Right ventricle myocardium superior (tissue), 1 donor: ENCODE measurements at regions not wholly inside any gene's neighbourhood (a gene's known extent, or its start where the extent isn't known, plus 50 kb on each side); places are given as distances from the start of the nearest gene placed in this dataset.

Experiments used
- ATAC-seq: fragments of 200-7000 bp; cut with Tn5 transposase; one replicate; pipeline ENCODE4 v1.9.1; 2020; ENCODE audit warnings: mild to moderate bottlenecking; ENCODE audit not compliant: poor library complexity
- DNase-seq: peaks from one replicate; pipeline ENCODE4 v3.0.0-alpha.2; 2020
- intact Hi-C: fragments of 100-400 bp; cut with DNase I; formaldehyde crosslinking; loops from one replicate; pipeline ENCODE4 v1.11.2; 2022
- donor health status: DM: no; HTN: yes; CAD: no; lungs with severe emphysema.

GRCh38 chr17:79525793-79526677 is 84.8 kb downstream of the RBFOX3 start:
- ATAC-seq (no peak), DNase-seq (no peak)
- intact Hi-C loops = no loop called here

GRCh38 chr17:79524213-79525187 is 86.4 kb downstream of the RBFOX3 start:
- ATAC-seq (no peak), DNase-seq (no peak)
- intact Hi-C loops = no loop called here

- ATAC-seq (no peak), DNase-seq (no peak)
- intact Hi-C loops = no loop called here
Observed at GRCh38 chr17:79522414-79522813, 88.4 kb downstream of the RBFOX3 start.

GRCh38 chr17:79521225-79521624 is 89.6 kb downstream of the RBFOX3 start:
- ATAC-seq (no peak), DNase-seq (no peak)
- intact Hi-C loops = no loop called here

- DNase-seq (no peak), ATAC-seq (no peak)
- intact Hi-C loops = no loop called here
Observed at GRCh38 chr17:79520167-79521165, 90.4 kb downstream of the RBFOX3 start.

DNA sequence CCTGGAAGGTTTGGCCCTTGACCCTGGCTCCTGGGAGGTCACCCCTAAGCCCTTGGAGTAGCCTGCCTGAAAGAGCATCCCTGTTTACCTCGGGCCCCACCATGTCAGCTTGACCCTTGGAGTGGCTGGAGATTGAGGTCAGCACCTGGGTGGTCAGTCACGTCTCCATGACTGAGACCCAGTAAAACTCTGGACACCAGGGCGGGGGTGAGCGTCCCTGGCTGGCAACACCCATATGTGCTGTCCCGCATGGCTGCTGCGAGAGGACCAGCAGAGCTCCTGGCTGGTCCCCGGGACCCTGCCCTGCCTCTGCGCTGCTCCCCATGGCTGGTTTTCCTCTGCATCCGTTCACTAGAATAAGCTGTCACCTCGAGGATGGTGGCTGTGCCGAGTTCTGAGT is 91.2 kb downstream of the RBFOX3 start:
- ATAC-seq (no peak), DNase-seq (no peak)
- intact Hi-C loops = no loop called here

DNA sequence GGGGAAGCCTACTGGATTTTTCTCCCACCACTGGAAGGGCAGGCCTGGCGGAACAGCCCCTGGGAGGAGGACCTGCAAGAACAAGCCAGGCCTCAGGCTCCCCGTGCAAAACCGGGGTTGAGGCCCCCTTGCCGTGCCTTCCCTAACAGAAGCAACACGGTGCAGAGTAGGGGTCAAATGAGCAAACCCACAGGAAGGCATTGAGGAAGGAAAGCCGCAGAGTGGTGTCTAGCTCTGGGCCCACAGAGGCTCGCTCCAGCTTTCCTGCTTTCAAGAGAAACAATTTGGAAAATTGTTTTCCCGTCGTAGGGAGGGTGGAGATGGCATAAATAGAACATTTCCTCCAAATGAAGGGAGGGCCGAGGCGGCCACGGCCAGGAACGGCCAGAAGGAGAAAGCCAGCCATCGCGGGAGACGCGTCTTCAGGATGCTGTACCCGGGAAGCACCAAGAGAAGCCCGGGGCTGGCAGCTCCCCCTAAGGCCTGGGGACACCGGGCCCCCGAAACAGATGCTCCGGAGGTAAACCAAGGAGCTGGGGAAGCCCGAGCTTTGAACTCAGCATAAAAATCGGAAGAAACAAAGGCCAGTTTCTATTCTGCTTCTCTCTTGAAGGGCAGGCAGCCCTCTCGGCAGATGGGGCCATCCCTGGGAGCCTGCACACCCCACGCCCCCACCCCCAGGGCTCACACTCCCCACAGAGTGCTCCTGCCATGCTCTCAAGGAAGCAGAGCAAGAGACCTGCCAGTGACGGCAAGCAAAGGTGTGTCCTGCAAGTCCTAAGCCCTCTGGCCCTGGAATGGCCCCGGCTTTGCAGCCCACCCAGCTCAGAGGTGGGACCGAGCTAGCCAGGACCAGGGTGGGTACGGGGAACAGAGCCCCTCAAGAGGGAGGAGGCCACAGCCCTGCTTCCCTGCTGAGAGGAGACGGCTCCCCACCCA is 92.0 kb downstream of the RBFOX3 start:
- ATAC-seq (no peak), DNase-seq (no peak)
- intact Hi-C loops = no loop called here

DNA sequence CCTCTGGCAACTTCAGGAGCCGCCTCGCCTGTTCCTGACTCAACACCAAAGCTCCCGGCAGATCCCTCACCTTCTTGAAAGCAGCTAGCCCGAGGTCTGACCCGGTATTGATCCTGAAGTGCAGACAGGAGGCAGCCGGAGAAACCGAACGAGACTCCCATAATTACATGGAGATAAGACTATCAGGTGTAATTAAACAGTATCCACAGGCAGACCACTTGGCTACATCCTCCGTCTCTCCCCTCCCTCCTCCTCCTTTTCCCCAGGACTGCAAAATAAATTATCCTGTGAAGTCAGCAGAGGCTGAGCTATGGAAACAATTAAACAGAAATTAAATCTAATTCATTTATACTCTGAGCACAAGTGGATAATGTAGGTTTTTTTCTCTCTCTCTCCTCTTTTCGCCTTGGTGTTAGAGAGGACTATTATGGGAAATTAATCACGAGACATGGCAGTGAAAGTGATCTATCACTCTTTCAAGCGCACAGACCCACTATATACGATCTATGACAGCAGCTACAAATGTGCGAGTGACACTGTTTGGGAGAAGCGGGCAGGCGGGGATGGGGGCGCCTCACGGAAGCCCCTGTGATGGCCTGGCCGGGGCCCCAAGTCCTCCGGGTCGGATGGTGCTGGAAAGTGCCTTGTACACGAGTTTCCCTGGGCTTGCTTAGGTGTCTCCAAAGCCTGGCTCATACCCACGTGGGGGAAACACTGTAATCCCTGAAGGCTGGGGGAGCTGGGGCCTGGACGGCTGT is 92.8 kb downstream of the RBFOX3 start:
- ATAC-seq = no peak
- DNase-seq = no peak
- intact Hi-C loops = no loop called here

GRCh38 chr17:79515646-79516571 is 94.9 kb downstream of the RBFOX3 start:
- DNase-seq (no peak), ATAC-seq (no peak)
- intact Hi-C loops = no loop called here

GRCh38 chr17:79515110-79515509 is 95.7 kb downstream of the RBFOX3 start:
- DNase-seq = no peak
- no peak for ATAC-seq
- intact Hi-C loops = no loop called here

GRCh38 chr17:79513820-79514535 is 96.9 kb downstream of the RBFOX3 start:
- DNase-seq = no peak
- ATAC-seq = no peak
- intact Hi-C loops = no loop called here

GRCh38 chr17:79513206-79513605 is 97.6 kb downstream of the RBFOX3 start:
- intact Hi-C loops = no loop called here
- DNase-seq = no peak
- no peak for ATAC-seq

DNA sequence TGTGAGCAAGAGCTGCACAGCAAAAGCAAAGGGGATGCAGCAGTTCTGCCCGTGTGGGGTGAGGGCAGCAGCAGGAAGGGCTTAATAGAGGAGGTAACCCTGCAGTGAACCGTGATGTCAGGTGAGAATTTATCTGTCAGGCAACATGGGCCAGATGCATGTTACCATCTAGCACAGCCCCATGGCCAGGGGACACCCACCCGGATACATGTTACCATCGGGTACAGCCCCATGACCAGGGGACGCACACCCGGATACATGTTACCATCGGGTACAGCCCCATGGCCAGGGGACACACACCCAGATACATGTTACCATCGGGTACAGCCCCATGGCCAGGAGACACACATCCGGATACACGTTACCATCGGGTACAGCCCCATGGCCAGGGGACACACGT is 99.4 kb downstream of the RBFOX3 start:
- intact Hi-C loops = no loop called here
- no peak for ATAC-seq
- DNase-seq = no peak

GRCh38 chr17:79510071-79510470 is 100.8 kb downstream of the RBFOX3 start:
- no peak for DNase-seq
- intact Hi-C loops = no loop called here
- no peak for ATAC-seq

DNA sequence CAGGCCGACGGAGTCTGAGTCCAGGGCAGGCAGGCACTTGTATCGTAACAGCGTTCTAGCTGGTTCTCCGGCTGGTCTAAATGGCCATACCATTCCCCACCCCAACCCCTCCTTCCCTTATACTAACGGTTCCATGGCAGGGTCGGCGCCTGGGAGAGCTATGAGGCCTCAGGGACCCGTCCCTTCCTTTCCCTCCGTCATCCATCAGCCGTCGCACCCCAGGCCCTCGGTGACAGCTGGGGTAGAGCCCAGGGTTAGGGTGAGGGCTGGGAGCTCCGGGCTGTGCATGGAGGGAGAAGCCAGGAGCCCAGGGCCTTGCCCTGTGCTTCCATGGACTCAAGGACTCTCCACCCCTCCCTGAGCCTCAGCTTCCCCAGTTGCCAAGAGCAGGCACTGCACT is 101.4 kb downstream of the RBFOX3 start:
- ATAC-seq = no peak
- DNase-seq = no peak
- intact Hi-C loops = no loop called here
